ENCODE measurements at regions not wholly inside any gene's neighbourhood (a gene's known extent, or its start where the extent isn't known, plus 50 kb on each side); places are given as distances from the start of the nearest gene placed in this dataset.

DNA sequence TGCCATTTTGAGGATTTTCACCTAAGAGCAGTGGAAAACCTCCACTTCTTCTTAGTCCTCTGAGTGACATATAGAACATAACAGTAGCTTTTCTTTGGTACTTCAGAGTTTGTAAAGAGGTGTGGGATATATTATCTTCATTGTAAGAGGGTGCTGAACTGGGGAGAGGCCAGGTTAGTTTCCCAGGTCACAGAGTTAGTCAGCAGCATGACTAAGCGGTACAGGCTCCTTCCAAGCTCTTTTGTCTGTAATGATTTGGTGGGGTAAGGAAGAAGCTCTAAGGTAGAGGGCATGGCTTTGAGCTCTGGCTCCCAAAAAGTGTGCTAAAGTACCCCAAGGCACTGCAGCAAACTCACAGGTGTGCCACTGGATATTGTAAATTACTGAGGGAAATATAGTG lies 325.0 kb upstream of the PLXNA2 start:
- Histone ChIP-seq H3K4me3 (ENCODE audit: low read length in 3 of 3) (no peak overlapping the region), H3K4me1 (ENCODE audit: control insufficient read depth in 2 of 3, insufficient read depth in 2 of 3, low read depth in 1 of 3, low read length in 3 of 3) (no peaks in the 10 kb centered on the region), H3K27ac (ENCODE audit: low read depth in 2 of 2, low read length in 2 of 2) (no peak overlapping the region), H3K36me3 (ENCODE audit: control insufficient read depth in 2 of 3, insufficient read depth in 3 of 3, low read length in 3 of 3) (no peaks in the 10 kb centered on the region), H3K27me3 (ENCODE audit: control insufficient read depth, insufficient read depth, low read length) (no peaks in the 10 kb centered on the region), H3K9me3 (ENCODE audit: control insufficient read depth in 2 of 3, insufficient read depth in 1 of 3, low read length in 3 of 3) (no peaks in the 10 kb centered on the region), H3K9ac (ENCODE audit: low read length in 3 of 3) (no peak overlapping the region)
- TF ChIP-seq, protein P1, sequence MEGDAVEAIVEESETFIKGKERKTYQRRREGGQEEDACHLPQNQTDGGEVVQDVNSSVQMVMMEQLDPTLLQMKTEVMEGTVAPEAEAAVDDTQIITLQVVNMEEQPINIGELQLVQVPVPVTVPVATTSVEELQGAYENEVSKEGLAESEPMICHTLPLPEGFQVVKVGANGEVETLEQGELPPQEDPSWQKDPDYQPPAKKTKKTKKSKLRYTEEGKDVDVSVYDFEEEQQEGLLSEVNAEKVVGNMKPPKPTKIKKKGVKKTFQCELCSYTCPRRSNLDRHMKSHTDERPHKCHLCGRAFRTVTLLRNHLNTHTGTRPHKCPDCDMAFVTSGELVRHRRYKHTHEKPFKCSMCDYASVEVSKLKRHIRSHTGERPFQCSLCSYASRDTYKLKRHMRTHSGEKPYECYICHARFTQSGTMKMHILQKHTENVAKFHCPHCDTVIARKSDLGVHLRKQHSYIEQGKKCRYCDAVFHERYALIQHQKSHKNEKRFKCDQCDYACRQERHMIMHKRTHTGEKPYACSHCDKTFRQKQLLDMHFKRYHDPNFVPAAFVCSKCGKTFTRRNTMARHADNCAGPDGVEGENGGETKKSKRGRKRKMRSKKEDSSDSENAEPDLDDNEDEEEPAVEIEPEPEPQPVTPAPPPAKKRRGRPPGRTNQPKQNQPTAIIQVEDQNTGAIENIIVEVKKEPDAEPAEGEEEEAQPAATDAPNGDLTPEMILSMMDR (IDR thresholded peaks at IDR 0.05; ENCODE audit: borderline replicate concordance, extremely low read depth, insufficient read depth) = no peak
- intact Hi-C loops (cut with DNase I) = no loop called here
- no peak for FAIRE-seq
- DNase-seq = no peak

GRCh38 chr1:208570362-208570761 lies 326.2 kb upstream of the PLXNA2 start:
- no peak for DNase-seq
- TF ChIP-seq, protein P1 (IDR thresholded peaks at IDR 0.05; ENCODE audit: borderline replicate concordance, extremely low read depth, insufficient read depth) = no peak
- no peaks in the 10 kb centered on the region for H3K36me3 ChIP-seq (ENCODE audit: control insufficient read depth in 2 of 3, insufficient read depth in 3 of 3, low read length in 3 of 3)
- no peaks in the 10 kb centered on the region for H3K4me1 ChIP-seq (ENCODE audit: control insufficient read depth in 2 of 3, insufficient read depth in 2 of 3, low read depth in 1 of 3, low read length in 3 of 3)
- no peaks in the 10 kb centered on the region for H3K9me3 ChIP-seq (ENCODE audit: control insufficient read depth in 2 of 3, insufficient read depth in 1 of 3, low read length in 3 of 3)
- H3K27me3 ChIP-seq (ENCODE audit: control insufficient read depth, insufficient read depth, low read length) = no peaks in the 10 kb centered on the region
- no peak overlapping the region for H3K27ac ChIP-seq (ENCODE audit: low read depth in 2 of 2, low read length in 2 of 2)
- no peak for FAIRE-seq
- H3K9ac ChIP-seq (ENCODE audit: low read length in 3 of 3) = no peak overlapping the region
- intact Hi-C loops (cut with DNase I) = no loop called here
- no peak overlapping the region for H3K4me3 ChIP-seq (ENCODE audit: low read length in 3 of 3)

GRCh38 chr1:208576425-208576824 lies 332.2 kb upstream of the PLXNA2 start:
- no peak for FAIRE-seq

More at GRCh38 chr1:208576425-208576824, 332.2 kb upstream of the PLXNA2 start:
- Histone ChIP-seq H3K9me3 (ENCODE audit: control insufficient read depth in 2 of 3, insufficient read depth in 1 of 3, low read length in 3 of 3) (no peaks in the 10 kb centered on the region), H3K4me1 (ENCODE audit: control insufficient read depth in 2 of 3, insufficient read depth in 2 of 3, low read depth in 1 of 3, low read length in 3 of 3) (no peaks in the 10 kb centered on the region), H3K9ac (ENCODE audit: low read length in 3 of 3) (no peak overlapping the region), H3K27me3 (ENCODE audit: control insufficient read depth, insufficient read depth, low read length) (no peaks in the 10 kb centered on the region), H3K4me3 (ENCODE audit: low read length in 3 of 3) (no peak overlapping the region), H3K36me3 (ENCODE audit: control insufficient read depth in 2 of 3, insufficient read depth in 3 of 3, low read length in 3 of 3) (no peaks in the 10 kb centered on the region), H3K27ac (ENCODE audit: low read depth in 2 of 2, low read length in 2 of 2) (no peak overlapping the region)
- intact Hi-C loops (cut with DNase I) = no loop called here
- TF ChIP-seq, protein P1 (IDR thresholded peaks at IDR 0.05; ENCODE audit: borderline replicate concordance, extremely low read depth, insufficient read depth) = no peak
- no peak for DNase-seq
